ENCODE measurements at regions not wholly inside any gene's neighbourhood (a gene's known extent, or its start where the extent isn't known, plus 50 kb on each side); places are given as distances from the start of the nearest gene placed in this dataset.
"Not testable (repeated sequence)": the region's sequence is repeated elsewhere in the genome, so short reads cannot be mapped to it uniquely, and the experiment has no call there.

DNA sequence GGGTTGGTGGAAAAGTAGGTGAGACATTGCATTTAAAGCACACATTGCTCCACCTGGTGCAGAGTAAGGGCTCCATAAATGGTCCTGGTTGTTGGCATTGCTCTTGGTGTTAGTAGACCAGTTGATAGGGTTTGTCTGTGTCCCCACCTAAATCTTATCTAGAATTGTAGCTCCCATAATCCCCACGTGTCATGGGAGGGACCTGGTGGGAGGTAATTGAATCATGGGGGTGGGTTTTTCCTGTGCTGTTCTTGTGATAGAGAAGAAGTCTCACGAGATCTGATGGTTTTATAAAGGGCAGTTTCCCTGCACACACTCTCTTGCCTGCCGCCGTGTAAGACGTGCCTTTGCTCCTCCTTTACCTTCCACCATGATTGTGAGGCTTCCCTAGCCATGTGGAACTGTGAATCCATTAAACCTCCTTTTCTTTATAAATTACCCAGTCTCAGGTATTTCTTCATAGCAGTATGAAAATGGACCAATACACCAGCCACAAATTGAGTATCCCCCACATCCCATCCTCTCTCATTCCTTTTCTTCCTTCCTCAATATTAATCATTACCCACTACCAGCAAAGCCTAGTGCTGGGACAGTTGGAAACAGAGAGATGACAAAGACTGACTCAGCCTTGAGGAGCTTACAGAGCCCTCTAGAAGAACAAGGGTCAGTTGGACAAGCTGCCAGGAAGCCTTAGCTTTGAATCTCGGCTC is 285.9 kb upstream of the CRY1 start:
- ATAC-seq; DNase-seq (ENCODE audit: missing footprints); intact Hi-C loops (cut with DNase I): not testable (repeated sequence)

DNA sequence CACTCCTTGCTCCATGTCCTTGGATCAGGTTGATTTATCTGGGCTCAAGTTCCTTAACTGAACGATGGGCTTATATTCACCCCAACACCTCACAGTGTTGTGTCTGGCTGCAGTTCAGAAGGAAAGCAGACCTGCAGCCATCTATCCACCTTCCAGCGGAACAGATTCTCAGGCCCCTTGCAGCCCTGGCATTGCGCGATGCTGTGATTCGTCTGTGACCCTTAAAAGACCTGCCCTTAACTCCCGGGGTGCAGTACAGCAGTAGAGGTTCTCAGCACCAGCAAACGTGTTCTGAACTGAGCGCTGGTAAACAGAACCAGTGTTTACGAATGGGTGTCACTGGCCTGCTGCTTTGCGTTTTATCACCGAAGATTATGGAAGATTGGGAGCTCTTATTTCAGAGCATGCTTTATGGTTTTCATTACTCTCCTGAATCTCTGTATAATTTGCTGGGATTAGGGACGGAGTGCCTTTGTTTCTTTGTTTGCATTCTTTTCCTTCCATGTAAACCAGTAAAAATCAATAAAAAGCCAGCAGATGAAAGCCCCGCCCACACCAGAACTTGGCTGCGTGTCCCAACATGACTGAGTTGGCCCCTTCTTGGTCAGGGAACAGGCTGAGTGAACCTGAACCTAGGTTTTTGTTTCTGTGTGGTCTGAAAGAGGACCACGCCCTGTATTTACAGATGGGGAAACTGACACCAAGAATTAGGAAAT is 286.7 kb upstream of the CRY1 start:
- ATAC-seq (no peak), DNase-seq (ENCODE audit: missing footprints) (no peak)
- intact Hi-C loops (cut with DNase I): no loop called here

DNA sequence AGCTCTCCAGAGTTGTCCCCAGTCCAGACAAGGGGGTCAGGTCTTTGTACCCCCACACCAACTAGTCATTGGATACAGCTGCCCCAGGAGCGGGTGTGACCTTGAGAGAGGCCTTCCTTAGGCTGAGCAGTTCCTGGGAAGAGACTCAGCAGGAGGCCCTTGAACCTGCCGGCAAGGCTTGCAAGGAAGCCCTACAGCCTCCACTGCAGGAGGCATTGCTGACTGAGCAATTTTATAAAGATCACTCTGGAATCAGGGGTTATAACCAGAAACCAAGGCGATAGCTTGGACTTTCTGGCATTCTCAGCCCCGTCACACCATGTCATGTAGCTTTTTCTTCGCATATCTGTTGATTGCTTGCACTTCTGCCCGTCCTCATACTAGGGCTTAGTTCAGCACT is 291.3 kb upstream of the CRY1 start:
- intact Hi-C loops (cut with DNase I): no loop called here
- ATAC-seq: no peak
- DNase-seq (ENCODE audit: missing footprints): no peak

DNA sequence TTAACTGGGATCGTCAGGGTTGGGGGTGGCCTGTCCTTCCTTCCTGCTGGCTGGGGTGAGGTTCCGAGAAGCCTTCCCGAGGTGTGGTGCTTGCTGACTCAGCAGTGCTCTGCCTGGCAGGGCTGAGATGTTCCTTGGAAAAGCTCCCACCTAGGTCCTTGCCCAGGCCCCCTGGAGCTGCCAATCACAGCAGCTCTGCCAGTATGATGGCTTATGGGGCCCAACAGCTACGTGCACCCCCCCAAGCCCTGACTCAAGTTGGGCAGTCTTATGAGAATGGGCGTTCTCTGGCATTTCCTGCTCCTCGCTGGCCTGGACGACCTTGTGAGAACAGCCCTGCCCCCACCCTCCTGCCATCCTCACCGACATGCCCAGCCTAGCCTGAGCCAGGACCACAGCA is 292.2 kb upstream of the CRY1 start:
- ATAC-seq: no peak
- intact Hi-C loops (cut with DNase I): no loop called here
- DNase-seq (ENCODE audit: missing footprints): no peak

DNA sequence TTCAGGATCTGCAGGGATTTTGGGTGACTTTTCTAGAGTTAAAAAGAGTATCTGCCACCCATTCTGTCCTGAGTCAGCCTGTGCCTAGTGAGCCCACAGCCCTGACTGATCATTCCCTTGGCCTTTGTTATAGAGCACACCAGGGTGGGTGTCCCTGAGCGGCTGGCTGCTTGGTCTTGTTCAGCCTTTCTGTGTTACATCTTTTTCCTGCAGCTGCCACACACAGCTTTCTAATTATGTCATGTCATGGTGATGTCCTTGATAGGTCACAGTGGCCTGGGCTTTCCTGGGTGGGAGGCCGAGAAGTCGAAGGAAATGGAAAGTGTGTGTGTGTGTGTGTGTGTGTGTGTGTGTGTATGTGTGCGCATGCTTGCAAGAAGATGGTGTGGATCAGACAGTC is 293.2 kb upstream of the CRY1 start:
- ATAC-seq: no peak
- intact Hi-C loops (cut with DNase I): no loop called here
- no peak for DNase-seq (ENCODE audit: missing footprints)

DNA sequence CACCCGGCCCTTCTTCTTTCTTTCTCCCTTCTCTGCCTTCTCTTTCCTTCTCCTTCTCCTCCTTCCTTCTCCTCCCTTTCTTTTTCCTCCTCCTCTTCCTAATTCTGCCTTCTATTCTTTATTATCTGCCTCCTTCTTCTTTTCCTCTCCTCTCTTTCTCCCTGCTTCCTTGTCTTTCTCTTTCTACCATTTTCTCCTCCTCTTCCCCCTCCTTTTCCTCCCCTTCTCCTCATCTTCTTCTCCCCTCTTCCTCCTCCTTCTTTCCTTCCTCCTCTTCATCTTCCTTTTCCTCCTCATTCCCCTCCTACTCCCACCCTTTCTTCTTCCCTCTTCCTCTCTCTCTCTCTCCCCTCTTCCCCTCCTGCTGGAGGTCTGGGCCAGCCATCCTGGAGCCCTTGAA is 294.9 kb upstream of the CRY1 start:
- intact Hi-C loops (cut with DNase I): no loop called here
- ATAC-seq: no peak
- DNase-seq (ENCODE audit: missing footprints): no peak

DNA sequence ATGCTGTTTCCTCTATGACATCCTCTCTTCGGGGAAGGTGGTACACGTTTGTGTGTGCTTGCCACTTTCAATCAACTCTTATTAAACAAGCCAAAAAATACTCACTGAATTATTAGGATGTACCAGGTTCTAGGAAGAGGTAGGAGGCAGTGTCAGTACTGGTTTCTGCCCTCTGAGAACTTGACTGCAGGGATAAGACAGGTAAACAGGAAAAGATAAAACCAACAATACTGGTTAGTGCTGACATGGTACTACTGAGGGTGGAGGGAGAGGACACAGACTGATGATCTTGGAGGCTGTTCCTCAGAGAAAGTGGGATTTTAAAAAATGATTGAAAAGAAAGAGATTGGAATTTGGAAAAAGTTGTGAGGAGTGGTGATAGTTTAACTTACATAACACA is 295.2 kb upstream of the PWP1 start:
- intact Hi-C loops (cut with DNase I): no loop called here
- no peak for DNase-seq (ENCODE audit: missing footprints)
- no peak for ATAC-seq

DNA sequence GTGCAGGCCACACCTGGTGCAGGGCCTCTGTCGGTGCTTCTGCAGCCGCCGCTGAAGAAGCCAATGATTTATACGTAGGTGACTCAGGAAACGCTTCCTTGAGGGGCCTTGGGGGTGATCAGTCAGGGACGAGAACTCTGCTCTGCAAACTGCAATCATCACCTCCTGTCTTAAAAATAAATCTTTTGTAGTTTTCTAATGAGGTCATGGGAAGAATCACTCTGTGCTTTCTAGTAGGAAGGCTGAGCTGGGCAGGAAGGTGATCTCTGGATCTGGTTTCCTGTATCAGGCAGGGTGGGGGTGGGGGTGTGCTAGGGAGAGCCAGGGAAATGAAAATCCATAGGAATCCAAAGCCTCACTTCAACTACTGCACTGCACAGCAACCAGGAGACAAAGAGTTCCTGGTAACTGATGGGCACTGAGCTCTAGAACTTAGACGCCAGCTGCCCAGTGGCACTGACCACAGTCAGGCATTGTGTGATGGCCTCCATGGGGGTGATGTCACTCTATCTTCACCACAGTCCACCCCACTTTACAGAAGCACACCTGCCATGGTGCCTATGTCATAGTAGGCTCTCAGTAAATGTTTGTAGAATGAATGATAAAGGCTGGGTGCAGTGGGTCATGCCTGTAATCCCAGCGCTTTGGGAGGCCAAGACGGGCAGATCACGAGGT is 292.4 kb upstream of the PWP1 start:
- ATAC-seq: no peak
- intact Hi-C loops (cut with DNase I): no loop called here
- no peak for DNase-seq (ENCODE audit: missing footprints)

DNA sequence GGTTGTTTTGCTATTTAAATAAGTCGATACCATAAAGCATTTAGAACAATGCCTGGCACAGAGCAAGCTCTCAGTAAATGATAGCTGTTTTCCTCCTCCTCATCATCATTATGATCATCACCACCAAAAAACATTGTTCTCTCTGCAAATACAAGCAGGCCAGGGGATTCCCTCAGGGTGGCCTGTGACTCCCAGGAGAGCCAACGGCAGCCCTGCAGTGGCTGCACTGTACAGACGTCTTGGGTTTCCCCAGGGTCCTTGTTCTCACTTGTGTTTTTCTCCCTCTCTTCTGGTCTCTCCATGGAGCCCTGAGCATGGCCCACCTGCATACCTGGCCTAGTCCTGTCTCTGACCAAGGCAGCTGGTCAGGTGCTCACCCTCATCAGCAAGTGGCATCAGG is 290.9 kb upstream of the PWP1 start:
- no peak for ATAC-seq
- intact Hi-C loops (cut with DNase I): no loop called here

DNA sequence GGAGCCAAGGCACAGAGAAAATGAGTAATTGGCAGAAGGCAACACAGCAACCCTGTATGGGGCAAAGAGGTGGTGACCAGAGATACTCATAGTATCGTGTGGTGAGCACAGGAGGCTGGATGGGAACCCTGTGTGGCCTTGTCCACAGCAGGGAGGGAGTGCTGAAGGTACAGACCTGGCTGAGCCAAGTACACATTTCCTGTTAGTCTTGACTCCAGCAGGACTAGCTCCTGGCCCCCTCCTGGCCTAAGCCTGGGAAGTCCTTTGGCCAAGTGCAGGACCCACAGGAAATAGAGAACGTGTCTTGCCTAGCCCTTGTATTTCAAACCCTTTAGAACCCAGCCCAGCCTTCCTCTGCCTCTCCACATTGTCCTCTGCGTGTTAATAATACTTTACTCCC is 289.8 kb upstream of the PWP1 start:
- DNase-seq (ENCODE audit: missing footprints) (no peak), ATAC-seq (no peak)
- intact Hi-C loops (cut with DNase I): no loop called here

More for the DNA sequence above, 290.9 kb upstream of the PWP1 start:
- no peak for DNase-seq (ENCODE audit: missing footprints)

DNA sequence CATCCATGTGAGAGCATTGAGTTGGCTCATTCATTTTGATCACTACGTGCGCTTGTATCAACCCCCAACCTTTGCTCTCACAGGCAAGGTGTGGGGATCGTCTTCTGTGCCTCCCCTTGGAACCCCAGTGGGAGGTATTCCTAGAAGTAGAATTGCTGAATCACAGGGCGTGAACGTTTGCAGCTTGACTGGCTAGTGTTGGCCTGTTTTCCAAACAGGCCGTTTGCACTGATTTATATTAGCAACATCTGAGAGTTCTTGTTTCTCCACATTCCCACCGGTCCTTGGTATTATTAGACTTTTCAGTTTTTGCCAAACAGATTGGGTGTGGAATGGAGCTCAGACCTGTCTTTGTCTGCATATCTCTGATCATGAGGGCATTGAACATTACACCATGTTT is 288.6 kb upstream of the PWP1 start:
- DNase-seq (ENCODE audit: missing footprints): no peak
- intact Hi-C loops (cut with DNase I): no loop called here
- no peak for ATAC-seq

DNA sequence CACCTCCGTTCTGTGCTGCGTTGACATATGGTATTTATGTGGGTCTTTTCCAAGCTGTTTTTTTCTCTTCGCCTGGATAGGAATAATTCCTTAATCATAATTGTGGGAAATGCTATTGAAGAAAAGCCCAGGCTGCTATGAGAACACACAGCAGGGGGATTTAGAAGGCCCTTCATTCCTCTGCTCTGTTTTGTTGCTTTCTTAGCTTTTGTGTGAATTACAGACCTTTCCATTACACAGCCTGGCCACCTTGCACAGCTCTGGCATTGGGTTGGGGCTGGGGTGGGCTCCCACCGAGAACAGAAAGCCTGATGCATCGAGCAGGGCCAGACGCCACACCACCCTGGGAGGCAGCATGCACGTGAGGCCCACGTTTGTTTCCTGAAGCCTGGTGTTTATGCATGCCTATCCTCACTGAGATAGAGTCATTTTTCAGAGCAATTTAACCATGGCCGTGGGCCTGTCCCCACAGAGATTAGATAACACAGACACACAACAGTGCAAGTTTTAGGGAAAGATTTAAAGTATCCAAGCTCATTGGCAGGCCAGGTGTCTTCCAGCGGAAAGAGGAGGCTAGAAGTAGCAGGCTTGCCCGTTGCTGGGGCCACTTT is 287.6 kb upstream of the PWP1 start:
- no peak for DNase-seq (ENCODE audit: missing footprints)
- intact Hi-C loops (cut with DNase I): no loop called here
- no peak for ATAC-seq

DNA sequence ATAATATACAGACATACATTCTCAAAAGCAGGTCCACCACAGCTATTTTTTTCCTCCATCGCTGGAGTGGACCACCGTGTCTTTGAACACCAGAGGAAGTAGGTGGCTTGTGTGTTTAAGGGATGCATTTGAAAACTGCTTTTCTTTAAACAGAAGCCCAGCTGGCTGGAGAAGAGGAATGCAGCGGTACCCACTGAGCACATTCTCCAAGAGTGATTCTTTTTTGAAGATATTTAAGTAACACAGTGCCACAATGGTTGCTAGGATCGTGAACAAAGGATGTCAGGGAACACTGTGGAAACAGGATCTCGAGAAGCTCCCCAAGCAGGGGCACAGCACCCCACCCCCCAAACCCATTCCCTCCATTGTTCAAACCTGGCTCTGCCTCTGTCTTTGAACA is 286.6 kb upstream of the PWP1 start:
- intact Hi-C loops (cut with DNase I): no loop called here
- ATAC-seq (no peak), DNase-seq (ENCODE audit: missing footprints) (no peak)

DNA sequence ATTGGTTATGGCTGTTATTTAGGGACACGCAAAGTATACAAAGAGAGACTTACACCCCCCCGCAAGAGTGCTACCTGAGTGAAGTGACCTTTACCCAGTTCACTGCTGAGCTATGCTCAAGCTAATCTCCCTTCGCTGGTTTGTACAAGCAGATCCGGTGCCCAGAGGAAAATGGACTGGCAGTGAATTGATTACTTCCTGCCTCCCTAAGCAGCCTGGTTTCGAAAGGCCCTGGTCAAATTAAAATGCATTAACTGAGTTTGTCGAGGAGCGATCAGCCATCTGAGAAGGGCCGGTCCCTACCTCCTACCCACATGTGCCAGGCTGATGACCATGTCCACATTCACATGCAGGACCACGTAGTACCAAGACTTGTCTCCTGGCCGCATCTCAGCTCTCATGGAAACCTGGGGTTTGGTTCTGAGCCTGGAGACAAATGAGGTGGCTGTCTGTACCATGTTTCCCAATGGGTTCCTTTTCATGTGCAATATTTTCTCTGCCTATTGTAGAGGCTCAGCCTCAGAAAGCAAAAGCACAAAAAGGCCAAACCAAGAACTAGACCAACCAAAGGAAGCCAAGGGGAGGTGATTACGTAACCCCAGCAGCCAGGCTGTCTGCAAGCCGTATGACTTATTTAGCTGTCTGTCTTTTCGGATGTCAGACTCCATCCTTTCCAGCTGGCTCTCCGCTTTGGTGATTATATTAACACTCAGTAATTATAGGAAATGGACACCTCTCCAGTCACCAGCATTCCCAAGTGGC is 284.7 kb upstream of the PWP1 start:
- intact Hi-C loops (cut with DNase I): no loop called here
- ATAC-seq (no peak), DNase-seq (ENCODE audit: missing footprints) (no peak)

DNA sequence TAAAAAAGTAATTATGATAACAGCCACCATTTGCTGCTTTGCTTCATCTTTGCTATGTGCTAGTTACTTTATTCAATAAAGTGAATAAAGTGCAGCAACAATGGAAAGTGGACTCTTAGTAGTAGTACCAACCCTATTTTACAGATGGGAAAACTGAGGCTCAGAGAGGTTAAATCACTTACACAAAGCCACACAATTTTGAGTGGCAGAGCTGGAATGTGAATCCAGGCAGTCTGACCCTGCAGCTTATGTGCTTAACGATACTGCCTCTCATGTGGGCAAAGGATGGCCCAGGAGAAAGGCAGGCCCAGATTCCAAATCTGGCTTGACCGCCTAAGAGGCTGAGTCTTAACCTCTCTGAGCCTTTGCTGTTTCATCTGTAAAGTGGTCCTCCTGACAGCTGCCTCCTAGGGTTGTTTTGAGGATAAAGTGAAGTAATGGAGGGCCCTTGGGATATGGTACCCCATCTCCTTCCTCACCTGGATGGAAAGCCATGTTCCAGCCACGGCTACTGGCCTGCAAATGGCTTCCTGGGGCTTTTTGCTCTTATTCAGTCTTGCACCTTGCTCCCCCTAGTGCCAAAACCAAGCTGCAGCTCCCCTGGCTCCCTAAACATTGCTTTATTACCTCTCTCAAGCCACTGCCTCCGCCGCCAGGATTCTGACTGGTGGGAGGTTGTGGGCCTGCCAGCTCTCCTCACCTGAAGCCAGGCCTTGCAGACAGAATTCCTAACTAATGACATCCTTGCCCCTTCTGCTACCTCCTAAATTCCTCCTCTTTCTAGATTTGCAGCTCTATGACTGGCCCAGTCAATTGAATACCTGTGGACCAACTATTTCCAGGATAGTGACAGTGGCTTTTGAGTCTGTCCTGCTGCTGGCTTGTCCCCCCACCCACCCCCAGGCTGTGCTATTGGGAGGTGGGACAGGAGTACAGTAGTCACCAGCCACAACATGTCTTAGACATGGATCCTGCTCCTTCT is 283.3 kb upstream of the PWP1 start:
- DNase-seq (ENCODE audit: missing footprints): no peak
- ATAC-seq: no peak
- intact Hi-C loops (cut with DNase I): no loop called here

DNA sequence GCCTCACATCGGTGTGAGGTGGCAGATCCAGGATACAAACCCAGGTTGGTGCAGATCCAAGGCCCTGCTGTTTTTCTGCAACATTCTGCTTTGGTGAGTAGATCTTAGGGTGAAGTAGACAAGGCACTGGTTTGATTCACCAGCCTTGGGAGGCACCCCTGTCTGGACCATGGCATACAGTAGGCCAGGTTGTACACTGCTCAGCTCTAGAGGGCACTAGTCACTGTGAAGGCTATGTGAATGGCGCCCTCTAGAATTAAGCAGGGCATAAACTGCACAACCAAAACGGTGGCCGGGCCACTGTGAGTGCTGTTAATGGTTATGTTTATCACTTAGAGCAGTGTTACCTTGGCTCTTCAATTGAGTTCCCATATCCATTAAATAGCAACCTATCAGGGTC is 280.6 kb upstream of the PWP1 start:
- peak; percentile 51 for ATAC-seq
- no peak for DNase-seq (ENCODE audit: missing footprints)
- intact Hi-C loops (cut with DNase I): loop anchor here (5.0 kb wide), 1 partner anchor 273 kb away; no protein-coding TSS in a partner anchor

DNA sequence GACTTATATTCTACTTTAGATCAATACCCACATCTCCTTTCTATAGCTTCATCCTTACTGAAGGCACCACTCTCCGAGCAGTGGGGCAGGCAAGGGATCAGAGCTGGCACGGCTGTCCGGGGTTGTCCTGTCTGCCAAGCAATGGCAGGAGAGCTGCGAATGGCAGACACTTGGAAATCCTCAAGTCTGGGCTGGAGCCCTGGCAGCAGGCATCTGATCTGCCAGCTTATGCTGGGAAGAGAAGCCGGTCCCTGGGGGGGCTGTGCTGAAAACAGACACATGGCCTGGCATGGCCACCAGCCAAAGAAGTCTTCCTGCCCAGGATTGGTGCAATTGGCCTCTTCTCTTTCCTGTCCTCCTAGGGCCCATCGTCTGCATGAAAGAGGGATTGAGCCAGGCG is 280.2 kb upstream of the PWP1 start:
- intact Hi-C loops (cut with DNase I): loop anchor here (5.0 kb wide), 1 partner anchor 273 kb away; no protein-coding TSS in a partner anchor
- ATAC-seq: peak; percentile 78
- no peak for DNase-seq (ENCODE audit: missing footprints)

DNA sequence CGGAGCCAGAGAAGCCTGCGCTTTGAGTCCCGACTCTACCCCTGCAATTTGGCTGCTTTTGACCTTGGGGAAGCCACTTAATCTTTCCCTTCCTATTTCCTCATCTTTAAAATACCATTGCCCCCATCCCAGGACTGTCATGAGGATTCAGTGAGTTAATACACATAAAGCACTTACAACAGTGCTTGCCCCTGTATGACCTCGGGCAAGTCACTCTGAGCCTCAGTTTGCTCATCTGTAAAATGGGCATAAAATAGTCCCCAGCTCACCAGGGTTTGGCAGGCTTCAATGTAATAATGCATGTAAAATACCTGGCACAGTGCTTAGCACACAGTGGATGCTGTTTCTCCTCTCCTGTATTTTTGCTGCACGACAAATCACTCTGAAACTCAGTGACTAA is 278.7 kb upstream of the PWP1 start:
- DNase-seq (ENCODE audit: missing footprints): no peak
- intact Hi-C loops (cut with DNase I): loop anchor here (5.0 kb wide), 1 partner anchor 275 kb away; no protein-coding TSS in a partner anchor
- ATAC-seq: no peak
